HUDEP-2 (cell line): ENCODE measurements at regions not wholly inside any gene's neighbourhood (a gene's known extent, or its start where the extent isn't known, plus 50 kb on each side); places are given as distances from the start of the nearest gene placed in this dataset.

Experiments used
- DNase-seq, 76 experiments: peaks; one replicate each; lab custom pipeline; 2025; ENCODE audit not compliant: unreplicated experiment in 76 of 76; lab: John Stamatoyannopoulos, UW

GRCh38 chr10:3473271-3473670 is 300.7 kb upstream of the PITRM1 start:
- DNase-seq, result no peak

DNA sequence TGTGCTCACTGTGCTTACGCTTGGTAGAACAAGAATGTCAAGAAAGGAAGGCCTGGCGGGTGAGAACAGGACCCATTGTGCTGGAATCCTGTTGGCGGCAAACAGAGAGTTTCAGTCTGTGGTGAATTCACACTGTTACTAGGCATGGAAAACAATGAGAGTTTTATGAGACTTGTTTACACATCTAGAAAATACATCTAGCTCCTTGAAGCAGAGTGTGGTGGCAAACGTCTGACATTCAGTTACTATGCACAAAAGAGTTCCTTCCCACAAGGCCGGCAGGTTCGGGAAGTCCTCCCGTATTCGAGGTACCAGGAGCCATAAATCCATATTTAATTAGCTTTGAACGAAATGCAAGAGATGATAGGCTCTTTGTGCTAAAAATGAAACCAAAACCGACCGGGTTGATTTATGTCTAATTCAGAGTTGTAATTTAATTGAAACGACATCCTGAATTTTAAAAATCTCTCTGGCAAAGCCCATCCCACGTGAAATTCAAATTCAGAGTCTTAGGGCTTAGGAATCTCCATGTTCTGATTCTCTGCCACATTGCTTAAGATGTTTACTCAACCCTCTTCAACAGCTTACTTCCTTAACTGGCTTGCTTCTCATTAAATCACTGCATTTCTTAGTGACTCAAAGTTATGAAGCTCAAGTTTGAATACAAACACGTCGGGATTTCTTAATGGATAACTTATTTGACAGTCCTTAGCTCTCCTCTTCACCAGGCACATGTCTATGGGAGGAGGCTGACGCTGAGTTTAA is 299.9 kb upstream of the PITRM1 start:
- no peak for DNase-seq

GRCh38 chr10:3471927-3472286 is 299.3 kb upstream of the PITRM1 start:
- DNase-seq, result no peak

DNA sequence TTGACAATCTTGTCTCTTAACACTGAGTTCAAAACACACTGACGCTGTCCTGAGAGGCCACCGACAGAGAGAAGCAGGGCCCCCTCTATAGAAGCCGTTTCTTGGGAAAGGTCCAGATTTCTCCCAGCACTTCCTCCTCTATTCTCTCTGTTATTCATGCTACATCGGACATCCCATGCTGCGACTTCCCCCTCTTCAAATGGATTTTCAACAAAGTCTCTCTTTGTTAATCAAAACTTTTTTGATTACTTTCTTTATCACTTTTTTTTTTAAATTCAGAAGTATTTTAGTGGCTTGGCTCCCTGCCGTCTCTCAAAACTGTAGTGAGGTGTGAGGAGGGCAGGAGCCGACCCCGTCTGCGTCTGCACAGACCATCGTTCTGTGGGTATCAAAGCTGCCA is 298.9 kb upstream of the PITRM1 start:
- no peak for DNase-seq

- no peak for DNase-seq
These were observed 297.6 kb upstream of the PITRM1 start for GRCh38 chr10:3470191-3470590.

DNA sequence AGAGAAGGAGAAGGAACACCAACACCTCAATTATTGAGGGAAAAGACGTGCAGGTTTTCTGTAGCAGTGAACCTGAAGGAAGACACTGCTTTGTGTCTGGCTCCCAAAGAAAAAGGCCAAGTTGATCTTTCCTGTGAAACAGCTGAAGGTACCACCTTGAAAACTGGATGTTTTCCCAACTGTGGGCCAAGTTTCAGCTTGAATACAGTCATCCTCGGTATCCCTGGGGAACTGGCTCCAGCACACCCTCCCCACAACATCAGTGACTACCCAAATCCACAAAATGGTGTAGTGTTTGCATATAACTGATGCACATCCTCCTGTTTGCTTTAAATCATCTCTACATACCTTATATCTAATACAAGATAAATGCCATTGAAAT is 297.0 kb upstream of the PITRM1 start:
- no peak for DNase-seq

DNA sequence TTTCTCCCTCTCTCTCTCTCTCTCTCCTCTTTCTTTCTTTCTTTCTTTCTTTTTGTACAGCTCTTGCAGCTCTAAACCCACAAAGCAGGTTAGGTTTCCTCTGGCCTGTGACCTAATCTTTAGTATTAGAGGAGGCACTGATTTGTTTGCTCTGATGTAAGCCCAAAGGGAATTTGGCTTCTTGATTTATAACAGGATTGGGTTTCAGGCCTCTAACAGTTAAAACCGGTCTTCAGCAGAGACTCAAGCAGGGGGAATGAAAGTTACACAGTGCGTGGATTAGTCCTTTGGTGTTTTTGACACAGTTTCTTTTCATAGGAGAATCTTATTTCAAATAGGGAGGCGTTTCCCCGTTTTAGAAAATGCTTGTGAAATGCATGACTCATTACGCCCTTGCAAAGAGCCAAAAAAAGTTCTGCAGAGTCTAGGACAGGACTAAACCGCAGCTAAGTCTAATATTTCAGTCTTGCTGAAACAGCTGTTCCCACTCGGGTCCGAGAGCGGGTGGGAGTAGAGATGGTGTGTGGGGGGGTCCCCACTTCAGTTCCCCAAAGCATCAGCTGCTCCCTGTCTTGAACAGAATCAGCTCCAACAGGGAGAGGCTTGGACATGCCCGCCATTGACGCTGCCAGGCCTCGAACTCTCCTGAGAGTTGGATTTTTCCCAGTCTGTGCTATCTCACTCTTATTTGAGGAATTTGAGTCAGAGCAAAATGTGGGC is 296.5 kb upstream of the PITRM1 start:
- no peak for DNase-seq

DNA sequence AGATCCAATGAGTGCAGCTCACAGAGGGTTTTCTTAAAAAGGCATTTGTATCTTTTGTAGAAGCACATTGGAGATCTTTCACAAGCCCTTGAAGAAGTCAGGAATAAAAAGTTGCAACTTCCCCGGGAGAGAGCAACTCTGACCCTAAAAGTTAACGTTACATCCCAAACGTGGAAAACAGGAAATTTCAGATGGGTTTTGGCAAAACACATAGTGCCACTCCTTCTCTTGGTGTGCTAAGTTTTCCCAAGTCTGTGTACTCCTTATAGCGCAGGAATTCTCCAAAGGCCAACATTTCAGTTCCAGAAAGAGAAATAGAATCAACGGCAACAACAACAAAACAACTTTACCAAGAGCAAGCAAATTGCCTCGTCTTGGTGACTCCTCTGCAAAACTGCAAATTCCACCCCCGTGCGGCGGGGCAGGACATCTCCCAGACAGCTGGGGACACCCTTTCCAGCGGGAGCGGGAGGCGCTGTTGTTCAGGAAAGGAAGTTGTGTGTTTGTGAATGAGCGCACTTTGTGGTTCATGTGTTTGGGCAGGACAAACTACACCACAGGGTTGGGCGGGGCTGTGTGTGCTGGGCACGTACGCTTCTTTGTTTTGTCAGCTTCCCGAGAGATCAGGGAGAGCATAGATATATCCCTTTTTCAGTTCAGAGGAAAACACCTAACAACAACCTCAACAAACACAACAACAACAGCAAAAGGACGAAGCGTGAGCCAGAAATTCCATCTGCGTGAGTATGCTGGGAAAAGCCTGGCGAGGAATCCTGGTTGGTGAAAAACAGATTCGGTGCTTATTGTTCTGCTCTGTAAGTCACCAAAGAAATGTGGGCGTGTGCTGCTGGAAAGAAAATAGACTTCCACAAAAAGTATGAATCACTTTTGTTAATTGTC is 294.7 kb upstream of the PITRM1 start:
- DNase-seq, result no peak

GRCh38 chr10:3465406-3465891 is 292.9 kb upstream of the PITRM1 start:
- no peak for DNase-seq

DNA sequence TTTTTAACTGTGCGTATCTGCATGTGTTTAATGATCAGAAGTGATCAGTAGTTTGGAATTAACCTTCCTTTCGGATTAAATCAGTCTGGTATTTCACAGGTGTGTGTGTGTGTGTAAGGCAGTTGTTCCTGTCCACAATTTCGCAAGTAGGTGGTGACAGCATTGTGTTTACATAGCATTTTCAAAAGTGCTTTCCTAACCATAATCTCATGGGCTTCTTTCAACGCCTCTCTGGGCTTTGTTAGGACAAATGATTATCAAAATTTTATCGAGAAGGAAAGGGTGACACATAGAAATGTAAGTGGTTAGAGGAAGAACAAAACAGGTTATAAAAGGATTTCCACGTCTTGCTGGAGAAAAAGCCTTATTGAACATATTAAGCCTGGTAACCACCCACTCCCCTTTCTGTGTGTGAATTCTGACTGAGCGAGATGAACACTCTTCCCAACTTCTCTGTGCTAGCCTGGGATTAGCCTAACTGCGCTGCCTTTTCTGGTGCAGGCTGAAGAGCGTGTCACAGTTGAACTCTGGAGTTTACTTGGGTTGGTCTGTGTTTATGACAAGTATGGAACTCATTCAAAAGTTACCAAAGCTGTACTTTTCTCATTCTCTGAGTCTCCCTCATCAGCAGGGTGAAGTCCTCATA is 292.3 kb upstream of the PITRM1 start:
- DNase-seq, result no peak

- no peak for DNase-seq
These were observed 288.0 kb upstream of the PITRM1 start for GRCh38 chr10:3460420-3461128.

DNA sequence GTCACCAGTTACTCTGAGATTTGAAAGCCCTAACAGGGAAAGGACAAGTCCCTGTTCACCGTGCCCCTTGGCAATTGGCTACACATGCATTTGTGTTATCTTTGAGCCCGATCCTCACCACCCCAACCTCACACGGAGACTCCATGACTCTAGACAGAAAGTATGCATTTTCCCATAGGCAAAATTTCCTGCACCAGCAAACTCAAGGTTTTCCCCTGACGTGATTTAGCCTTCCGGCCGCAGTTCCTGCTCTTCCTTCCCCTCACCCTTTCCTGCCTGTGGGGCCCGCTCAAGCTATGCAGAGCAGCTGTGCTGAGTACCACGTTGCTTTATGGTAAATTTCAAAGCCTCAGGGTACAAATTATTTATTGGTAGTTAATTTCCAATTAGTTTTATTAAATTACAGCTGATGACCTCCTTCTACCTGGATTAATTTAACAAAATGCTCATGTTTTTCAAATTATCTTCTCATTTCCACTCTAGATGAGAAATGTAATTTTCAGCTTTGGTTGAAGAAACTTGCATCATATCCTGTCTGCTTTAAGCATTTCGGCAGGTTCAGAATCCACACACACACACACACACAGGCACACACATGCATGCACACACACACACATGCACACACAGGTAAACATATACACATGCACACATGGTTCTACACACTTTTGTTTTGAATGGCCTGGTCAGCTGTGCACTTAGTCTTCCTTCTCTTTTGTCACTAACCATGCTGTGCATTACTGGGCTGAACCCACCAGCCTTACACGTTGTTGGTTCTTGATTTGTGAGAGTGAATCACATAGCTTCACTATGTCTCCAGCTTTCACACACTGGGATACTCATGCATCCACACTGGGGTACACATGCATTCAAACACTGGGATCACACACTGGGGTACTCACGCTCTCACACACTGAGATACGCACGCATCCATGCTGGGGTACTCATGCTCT is 283.1 kb upstream of the PITRM1 start:
- no peak for DNase-seq

GRCh38 chr10:3452683-3453361 is 280.2 kb upstream of the PITRM1 start:
- no peak for DNase-seq

DNA sequence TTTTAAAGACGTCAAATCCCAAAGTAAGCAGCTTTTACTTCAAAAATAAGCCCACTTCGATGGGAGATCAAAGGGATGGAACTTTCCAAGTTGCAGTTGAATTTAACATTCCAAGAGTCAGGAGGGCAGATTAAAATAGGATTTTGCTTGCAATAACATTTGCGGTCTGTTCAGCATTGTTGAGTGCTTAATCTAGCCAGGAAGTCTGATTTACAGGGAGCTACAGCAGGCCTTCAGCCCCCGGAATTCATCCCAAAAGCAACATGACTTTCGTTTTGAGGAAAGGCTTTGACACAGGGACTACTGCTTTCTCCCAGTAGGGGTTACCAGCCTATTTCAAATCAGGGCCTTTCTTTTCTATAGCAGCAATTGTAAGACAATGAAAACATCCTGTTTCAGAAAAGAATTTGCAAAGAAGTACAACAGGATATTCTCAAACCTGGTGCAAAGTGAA is 279.6 kb upstream of the PITRM1 start:
- no peak for DNase-seq

DNA sequence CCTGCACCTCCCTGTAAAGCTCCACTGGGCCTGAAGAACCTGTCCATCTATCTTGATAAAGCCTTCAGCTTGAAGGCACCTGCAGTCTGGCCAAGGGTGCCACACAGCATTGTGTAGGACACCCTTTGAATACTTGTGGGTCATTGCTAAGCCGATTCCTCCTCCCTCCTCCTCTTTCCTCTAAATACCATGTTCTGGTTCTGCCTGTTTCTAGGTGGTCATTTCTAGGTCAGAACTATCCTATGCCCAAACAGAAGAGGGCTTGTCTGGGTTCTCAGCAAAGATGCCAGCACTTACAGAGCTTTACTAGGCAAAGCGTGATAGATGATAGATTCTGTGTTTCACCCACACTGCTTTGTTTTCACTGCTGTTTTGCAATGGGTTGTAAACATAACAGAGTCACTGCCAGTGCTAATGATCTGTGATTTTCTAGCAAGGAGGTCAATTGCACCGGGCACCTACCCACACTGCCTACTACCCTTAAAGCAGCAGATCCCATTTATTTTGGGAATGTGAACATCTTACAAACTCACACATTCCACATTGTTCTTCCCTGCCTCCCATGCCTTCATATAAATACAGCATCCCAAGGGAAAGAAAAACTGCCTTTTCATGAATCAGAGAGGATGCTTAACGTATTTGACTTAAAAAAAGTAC is 279.1 kb upstream of the PITRM1 start:
- no peak for DNase-seq

DNA sequence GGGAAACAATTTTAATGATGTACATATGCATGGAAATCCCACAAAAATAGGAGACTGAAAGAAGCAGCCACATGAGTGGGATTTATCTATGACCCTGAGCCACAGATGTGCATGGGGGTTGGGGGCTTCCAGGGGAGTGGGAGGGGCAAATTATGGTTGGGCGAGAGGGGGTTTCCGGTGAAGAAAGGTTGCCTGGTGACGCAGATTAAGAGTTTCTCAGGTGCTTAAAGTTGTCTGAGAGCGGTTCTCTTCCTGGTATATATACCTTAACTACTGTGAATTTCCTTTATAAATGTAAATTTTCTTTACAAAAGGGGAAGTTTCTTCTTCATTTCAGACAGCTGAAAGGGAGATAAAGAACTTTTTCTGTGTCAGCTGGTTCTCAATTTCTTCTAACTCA is 273.6 kb upstream of the PITRM1 start:
- DNase-seq, result no peak

GRCh38 chr10:3445648-3446047 is 273.1 kb upstream of the PITRM1 start:
- no peak for DNase-seq

GRCh38 chr10:3442451-3442990 is 269.9 kb upstream of the PITRM1 start:
- DNase-seq, result no peak
